ENCODE measurements at regions not wholly inside any gene's neighbourhood (a gene's known extent, or its start where the extent isn't known, plus 50 kb on each side); places are given as distances from the start of the nearest gene placed in this dataset.

DNA sequence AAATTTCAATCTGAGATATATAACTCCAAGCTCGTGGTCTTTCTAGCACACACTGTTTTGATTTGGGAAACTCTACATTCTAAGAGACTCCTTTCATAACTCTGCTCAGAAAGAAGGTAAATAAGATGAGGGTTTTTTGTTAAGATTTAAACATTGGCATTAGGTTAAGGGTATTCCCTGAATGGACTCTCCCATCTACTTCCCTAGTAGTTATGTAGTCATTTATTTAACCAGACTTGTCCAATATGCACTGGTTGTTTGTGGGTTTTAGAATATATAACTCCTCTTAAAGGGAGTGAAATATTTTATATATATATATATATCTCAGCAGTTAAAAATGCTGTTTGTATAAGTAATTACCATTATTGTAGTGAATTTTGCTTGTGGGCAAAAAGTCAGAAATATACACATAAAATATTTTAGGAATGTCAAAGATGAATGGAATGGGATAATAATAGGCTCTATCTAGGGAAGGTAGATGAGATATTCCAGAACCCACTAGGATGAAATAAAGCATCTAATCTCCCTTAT lies 61.5 kb upstream of the WDR75 start:
- Mint-ChIP-seq H3K4me1 (peaks cover 5% of the 10 kb centered on the region), H3K27ac (no peak overlapping the region), H3K4me3 (no peak overlapping the region), H3K9me3 (no peaks in the 10 kb centered on the region), H3K27me3 (no peaks in the 10 kb centered on the region), H3K36me3 (ENCODE audit: low read depth) (no peaks in the 10 kb centered on the region)
- DNase-seq = no peak
- ATAC-seq = no peak

DNA sequence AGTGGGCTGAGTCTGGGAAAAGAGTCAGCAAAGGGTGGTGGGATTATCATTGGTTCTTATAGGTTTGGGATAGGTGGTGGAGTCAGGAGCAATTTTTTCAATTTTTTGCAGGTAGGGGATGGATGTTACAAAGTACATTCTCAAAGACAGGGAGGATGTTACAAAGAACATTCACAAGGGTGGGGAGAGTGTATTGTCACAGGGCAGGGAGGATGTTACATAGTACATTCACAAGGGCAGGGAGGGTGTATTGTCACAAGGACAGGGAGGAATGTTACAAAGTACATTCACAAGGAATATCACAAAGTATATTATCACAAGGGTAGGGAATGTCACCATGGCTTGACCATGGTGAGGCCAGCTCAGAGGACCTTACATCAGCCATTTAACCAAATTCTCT lies 58.6 kb upstream of the WDR75 start:
- Mint-ChIP-seq H3K4me3 (no peak overlapping the region), H3K4me1 (no peaks in the 10 kb centered on the region), H3K27me3 (no peaks in the 10 kb centered on the region), H3K27ac (no peak overlapping the region), H3K9me3 (peaks cover 4% of the 10 kb centered on the region), H3K36me3 (ENCODE audit: low read depth) (peaks cover 2% of the 10 kb centered on the region)
- DNase-seq (no peak), ATAC-seq (no peak)

DNA sequence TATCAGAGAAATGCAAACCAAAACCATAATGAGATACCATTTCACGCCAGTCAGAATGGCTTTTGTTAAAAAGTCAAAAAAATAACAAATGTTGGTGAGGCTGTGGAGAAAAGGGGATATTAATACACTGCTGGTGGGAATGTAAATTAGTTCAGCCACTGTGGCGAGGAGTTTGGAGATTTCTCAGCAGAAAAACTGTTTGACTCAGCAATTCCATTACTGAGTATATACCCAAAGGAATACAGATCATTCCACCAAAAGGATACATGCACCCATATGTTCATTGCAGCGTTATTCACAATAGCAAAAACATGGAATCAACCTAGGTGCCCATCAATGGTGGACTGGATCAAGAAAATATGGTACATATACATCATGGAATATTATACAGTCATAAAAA lies 54.5 kb upstream of the WDR75 start:
- peaks cover 4% of the 10 kb centered on the region for H3K9me3 Mint-ChIP-seq
- DNase-seq (no peak), ATAC-seq (no peak)
- H3K4me1 Mint-ChIP-seq = no peaks in the 10 kb centered on the region
- H3K27ac Mint-ChIP-seq = no peak overlapping the region
- no peaks in the 10 kb centered on the region for H3K27me3 Mint-ChIP-seq
- peaks cover 2% of the 10 kb centered on the region for H3K36me3 Mint-ChIP-seq (ENCODE audit: low read depth)
- no peak overlapping the region for H3K4me3 Mint-ChIP-seq

DNA sequence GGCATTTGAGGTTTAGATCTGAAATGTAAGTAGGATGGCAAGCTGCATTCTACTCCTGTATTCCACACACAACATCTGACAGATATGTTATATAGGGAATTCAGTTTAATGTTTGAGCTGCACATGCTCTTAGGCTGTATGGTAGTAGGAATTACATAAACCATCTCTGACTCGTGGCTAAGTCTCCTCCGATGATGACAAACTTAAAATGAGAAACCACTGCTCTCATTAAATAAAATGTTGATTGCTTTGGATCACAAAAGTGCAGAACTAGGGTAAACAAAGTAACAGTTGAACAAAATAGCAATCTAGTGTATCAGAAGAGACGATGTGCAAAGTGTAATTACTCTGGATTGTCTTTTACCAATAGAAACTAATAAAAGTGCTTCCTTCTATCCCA lies 50.1 kb upstream of the WDR75 start:
- H3K27ac Mint-ChIP-seq = no peak overlapping the region

More for the DNA sequence above, 50.1 kb upstream of the WDR75 start:
- Mint-ChIP-seq H3K4me1 (peaks cover 10% of the 10 kb centered on the region), H3K36me3 (ENCODE audit: low read depth) (peaks cover 2% of the 10 kb centered on the region), H3K4me3 (no peak overlapping the region), H3K9me3 (peaks cover 4% of the 10 kb centered on the region), H3K27me3 (no peaks in the 10 kb centered on the region)
- DNase-seq (no peak), ATAC-seq (no peak)
